T follicular helper cell (primary cell): ENCODE measurements at regions not wholly inside any gene's neighbourhood (a gene's known extent, or its start where the extent isn't known, plus 50 kb on each side); places are given as distances from the start of the nearest gene placed in this dataset.
A peak's percentile ranks its signal among the peaks of the same experiment; 100 is the strongest.

Experiments used
- DNase-seq: peaks from one replicate; pipeline ENCODE4 v3.0.0-alpha.2; 2020; ENCODE audit warnings: low read depth

- DNase-seq = peak; percentile 61
These were observed 63.9 kb upstream of the AHR start for GRCh38 chr7:17234398-17235031.

DNA sequence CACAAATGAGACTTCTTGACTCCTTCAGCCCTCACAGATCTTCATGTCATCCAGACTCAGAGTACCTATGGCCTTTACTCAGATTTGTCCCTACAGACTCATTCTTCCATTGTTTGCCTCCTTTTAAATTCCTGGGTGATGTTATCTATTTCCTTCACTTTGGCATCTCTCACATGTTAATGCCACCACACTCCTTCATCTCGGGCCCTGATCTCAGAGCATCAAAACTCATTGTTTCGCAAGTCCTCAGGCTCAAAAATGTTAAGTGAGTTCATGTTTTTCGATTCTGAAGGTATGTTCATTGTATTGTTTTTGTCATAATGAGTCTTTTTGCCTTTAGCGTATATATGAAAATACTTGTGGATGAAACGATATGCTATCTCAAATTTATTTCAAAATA, 62.3 kb upstream of the AHR start:
- no peak for DNase-seq

- no peak for DNase-seq
These were observed 61.8 kb upstream of the AHR start for GRCh38 chr7:17236603-17237002.

GRCh38 chr7:17239046-17239445, 59.4 kb upstream of the AHR start:
- no peak for DNase-seq

DNA sequence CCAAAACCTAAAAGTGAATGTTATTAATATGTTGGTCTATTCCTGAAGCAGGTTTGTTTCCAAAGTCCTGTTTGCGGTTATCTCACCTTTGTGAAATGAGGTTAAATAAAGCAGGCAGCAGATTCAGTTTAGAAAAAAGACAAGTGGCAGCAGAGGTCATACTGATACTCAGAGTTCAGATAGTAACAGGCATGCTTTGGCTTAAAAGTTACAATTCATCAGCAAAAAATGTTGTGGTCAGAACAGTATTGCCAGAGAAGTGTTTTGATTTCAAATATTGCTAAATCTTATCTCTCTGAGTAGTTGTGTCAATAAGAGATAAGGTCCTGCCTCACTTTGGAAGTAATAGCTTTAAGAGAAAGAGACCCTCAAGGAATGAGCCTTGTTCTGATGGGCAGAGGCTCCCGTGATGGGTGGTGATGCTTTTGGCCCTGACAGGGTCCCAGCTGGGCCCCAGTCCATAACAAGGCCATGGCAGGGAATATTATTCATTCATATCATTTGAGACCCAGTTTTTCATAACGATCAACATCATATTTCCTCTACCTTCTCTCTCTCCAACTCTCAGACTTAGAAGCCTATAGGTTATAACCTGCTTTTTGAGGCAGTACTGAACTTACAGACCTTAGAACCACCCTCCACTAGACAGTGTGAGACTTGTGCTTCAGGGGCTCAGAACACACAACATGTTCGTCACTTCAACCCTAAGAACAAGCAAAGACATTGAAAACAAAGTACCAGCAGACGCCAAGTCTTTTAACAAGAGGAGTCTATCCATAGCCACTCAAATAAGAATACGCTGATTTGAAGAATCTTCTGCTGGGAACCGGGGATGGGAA, 58.5 kb upstream of the AHR start:
- DNase-seq = no peak

DNA sequence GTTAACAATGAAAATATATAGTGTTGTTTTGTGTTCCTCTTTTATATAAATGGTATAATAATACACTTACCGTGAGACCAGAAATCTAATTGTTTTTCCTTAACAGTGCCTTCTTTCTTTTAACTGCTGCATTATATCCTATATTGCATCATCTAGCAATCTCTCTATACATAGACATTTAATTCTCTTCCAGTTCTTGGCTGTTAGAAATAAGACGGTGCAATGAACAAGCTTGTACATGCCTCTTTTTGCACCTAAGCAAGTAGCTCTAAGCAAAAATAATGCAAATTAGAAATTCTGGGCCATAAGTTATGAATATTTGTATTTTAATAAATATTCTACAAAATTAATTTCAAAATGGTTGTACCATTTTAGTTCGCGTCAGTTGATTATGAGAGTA, 55.9 kb upstream of the AHR start:
- no peak for DNase-seq

DNA sequence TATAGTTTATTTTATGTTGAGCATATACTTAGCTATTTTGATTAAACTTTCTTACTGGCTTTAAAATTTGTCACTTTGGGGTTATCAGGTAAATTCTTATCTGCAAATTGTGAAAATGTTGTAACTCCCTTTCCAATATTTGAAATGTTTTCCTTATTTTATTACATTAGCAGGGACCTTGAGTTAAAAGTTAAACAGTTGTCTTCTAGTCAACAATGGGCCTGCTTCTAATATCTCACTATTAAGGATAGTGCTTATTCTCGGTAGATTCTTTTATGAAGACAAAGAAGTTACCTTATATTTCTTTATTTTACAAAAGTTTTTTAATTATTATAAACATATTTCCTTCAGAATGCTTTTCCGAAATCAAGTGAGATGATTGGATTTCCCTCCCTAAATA, 53.7 kb upstream of the AHR start:
- no peak for DNase-seq

- DNase-seq = no peak
These were observed 51.1 kb upstream of the AHR start for GRCh38 chr7:17247357-17247756.

- no peak for DNase-seq
These were observed 49.9 kb upstream of the AHR start for GRCh38 chr7:17248527-17248926.
